GM20000 (cell line): ENCODE measurements at regions not wholly inside any gene's neighbourhood (a gene's known extent, or its start where the extent isn't known, plus 50 kb on each side); places are given as distances from the start of the nearest gene placed in this dataset.

ENCODE experiments used
- DNase-seq: peaks from one replicate; pipeline ENCODE4 v3.0.0; 2012; ENCODE audit warnings: low spot score
- TF ChIP-seq, protein P1 (sequence below): IDR thresholded peaks from 2 replicates; pipeline ENCODE4 v1.5.1; 2012; ENCODE audit warnings: mild to moderate bottlenecking, control low read depth; ENCODE audit errors: extremely low read depth, missing control alignments

DNA sequence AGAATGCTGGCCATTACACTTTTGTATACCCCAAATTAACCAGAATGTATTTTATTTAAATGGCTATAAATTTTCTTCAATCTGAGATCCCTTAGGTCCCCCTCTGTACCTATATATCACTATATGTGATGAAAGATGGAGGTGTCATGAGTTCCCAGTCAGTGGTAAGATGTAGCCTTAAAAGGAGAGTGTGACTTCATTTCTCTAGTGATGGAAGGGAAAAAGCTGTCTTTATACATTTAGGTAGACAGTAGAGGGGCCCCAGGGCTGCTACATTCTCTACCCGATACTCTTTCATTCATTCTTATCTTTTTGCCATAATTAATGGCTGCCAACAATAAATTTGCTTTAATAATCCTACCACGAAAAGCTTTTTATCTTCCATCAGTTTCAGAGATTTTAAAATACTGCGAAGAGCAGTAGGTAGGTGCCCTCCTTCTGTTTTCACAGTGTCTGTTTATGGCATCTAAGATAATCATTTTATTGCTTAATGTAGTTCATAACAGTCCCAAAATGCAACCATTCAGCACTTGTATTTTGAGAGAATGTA is 301.3 kb downstream of the ZNF608 start:
- DNase-seq = no peak
- TF ChIP-seq, protein P1, sequence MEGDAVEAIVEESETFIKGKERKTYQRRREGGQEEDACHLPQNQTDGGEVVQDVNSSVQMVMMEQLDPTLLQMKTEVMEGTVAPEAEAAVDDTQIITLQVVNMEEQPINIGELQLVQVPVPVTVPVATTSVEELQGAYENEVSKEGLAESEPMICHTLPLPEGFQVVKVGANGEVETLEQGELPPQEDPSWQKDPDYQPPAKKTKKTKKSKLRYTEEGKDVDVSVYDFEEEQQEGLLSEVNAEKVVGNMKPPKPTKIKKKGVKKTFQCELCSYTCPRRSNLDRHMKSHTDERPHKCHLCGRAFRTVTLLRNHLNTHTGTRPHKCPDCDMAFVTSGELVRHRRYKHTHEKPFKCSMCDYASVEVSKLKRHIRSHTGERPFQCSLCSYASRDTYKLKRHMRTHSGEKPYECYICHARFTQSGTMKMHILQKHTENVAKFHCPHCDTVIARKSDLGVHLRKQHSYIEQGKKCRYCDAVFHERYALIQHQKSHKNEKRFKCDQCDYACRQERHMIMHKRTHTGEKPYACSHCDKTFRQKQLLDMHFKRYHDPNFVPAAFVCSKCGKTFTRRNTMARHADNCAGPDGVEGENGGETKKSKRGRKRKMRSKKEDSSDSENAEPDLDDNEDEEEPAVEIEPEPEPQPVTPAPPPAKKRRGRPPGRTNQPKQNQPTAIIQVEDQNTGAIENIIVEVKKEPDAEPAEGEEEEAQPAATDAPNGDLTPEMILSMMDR = no peak

DNA sequence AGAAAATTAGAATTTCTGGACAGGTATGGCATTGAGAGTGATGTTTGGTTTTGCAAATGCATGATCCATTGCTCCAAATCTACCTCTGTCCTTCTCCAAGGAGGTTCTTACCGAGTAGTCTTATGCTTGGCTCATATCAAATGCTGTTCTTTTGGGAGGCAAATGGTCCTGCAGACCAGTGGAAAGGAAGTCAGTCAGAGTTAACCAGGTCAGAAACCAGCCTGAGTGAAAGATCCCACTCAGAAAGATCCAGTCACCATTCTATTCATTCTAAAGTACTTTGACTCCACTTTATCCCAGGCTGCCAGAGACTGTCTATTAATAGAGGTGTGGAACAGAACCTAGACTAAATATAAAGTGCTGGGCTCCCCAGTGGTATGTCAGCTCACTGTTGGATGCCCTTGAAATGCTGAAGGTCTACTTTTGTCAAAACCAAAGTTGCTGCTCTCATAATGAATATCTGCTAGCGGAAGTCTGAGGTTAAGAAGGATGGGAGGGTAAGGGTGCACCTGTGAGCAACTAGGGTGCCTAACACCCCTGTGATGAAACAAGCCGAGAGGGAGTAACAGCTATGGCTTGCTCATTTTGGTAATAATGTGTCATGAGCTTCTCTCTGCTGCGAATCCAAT is 302.2 kb downstream of the ZNF608 start:
- TF ChIP-seq, protein P1 = no peak
- peak; percentile 20 for DNase-seq

DNA sequence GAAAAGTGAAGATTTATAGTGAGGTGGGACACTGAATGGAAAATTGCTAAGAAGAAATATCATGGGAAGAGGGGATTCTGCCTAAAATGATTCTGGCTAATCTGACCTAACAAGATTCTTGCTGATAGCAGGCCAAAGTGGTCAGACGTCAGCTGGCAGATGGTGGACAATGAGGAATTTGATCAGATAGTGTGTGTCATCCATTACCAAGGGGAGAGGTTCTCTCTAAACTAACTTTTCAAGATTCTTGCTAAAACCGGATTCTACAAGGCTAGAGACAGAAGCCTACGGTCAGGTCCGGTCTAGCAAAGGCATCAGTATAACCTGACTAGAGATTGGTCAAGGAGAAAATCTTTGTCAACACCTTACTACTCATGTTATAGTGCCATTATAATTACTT is 306.0 kb downstream of the ZNF608 start:
- TF ChIP-seq, protein P1 = no peak

DNA sequence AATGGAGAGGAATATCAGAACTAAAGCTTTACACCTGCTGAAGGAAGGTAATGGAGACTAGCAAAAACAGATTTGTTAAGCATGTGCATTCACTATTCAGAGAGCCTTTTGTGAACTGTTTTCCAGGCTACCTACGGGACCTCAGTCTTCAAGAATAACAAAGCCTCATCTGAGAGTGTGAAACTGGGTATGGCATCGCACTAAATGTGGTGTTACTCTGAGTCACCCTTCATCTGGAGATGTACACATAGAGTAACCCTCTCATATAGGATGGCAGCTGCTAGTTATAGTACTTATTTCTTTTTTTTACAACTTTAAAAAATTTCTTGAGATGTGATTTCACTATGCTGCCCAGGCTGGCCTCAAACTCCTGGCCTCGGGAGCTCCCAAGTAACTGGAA is 306.8 kb downstream of the ZNF608 start:
- TF ChIP-seq, protein P1 = no peak
- DNase-seq = no peak

More for the DNA sequence above, 306.0 kb downstream of the ZNF608 start:
- DNase-seq = no peak

DNA sequence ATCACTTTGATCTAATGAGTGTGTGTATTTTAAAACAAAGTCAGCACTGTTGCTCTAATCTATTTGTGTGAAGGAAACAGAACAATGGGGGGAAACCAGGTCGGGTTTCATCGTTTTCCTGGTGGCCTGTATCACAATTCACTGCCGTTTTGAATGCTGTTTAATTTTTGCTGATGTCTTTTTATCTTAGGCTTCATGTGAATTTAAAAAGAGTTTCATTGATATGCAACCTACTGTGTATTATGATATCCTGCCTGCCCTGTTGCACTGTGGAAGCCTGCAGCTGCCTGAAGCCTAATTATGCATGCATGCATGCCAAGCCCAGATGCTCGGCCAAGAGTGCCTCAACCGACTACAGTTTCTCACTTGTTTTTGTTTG is 307.5 kb downstream of the ZNF608 start:
- TF ChIP-seq, protein P1 = no peak
- DNase-seq = no peak

DNA sequence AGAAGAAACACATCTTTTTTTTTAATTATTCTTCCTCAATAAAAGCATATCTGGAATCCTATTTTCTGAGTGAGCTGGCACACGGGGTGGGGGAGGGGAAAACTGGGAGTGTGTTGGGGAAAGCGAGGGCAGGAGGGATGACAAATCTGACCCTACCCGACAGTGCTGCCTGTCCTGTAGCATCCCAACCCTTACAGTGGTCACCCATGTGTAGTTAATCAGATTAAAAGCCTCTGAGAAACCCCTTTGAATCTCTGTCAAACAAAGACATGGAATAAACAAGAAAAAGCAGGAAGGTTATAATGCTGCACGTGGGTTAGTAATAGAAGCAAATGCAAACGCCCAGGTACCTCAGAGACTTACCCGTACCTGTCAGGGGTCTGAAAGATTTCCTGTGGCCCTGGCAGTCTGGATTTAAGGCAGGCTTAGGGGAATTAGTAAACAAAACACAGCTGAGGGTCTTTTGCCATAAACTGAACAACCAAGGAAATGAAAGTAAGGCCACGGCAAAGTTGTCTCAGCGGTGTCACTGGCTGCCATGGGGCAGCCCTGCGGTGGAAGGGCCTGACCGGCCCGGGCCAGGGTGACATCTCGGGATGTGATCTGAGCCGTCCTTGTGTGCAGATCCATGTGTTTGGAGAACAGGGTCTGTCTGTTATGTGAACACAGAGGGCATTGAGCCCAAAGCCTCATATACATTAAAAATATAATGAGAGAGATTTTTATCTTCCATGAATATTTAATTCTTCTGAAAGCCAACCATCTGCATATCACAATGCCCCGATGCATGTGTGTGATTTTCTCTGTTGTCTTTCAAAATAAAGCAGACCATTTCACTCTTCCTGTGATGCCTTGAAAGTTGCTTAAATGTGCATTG is 308.2 kb downstream of the ZNF608 start:
- DNase-seq = no peak
- TF ChIP-seq, protein P1 = no peak

DNA sequence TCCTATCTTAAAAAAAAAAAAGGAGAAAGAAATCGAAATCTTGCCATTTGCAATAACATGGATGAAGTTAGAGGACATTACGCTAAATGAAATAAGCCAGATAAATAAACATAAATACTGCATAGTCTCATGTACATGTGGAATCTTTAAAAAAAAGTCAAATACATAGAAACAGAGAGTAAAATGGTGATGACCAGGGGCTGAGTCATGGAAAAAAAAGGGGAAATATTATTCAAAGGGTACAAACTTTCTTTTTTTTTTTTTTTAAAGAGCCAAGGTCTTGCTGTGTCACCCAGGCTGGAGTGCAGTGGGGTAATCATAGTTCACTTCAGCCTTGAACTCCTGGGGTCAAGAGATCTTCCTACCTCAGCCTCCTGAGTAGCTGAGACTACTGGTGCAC is 310.1 kb downstream of the ZNF608 start:
- TF ChIP-seq, protein P1 = no peak
- no peak for DNase-seq
